ENCODE measurements at regions not wholly inside any gene's neighbourhood (a gene's known extent, or its start where the extent isn't known, plus 50 kb on each side); places are given as distances from the start of the nearest gene placed in this dataset.
A peak's percentile ranks its signal among the peaks of the same experiment; 100 is the strongest.

GRCh38 chrX:113747274-113747973 lies 836.5 kb upstream of the HTR2C start:
- DNase-seq (ENCODE audit: low read depth), result no peak
- no peak overlapping the region for H3K4me3 ChIP-seq (ENCODE audit: low read depth, low read length)
- TF ChIP-seq CTCF (IDR thresholded peaks at IDR 0.05; ENCODE audit: insufficient read depth, low read depth, low read length, missing control alignments), result no peak

GRCh38 chrX:113743069-113743468 lies 840.8 kb upstream of the HTR2C start:
- H3K4me3 ChIP-seq (ENCODE audit: low read depth, low read length), result no peak overlapping the region
- peak; percentile 37 for DNase-seq (ENCODE audit: low read depth)
- no peak for TF ChIP-seq CTCF (IDR thresholded peaks at IDR 0.05; ENCODE audit: insufficient read depth, low read depth, low read length, missing control alignments)

- DNase-seq (ENCODE audit: low read depth), result peak; percentile 17
- no peak overlapping the region for H3K4me3 ChIP-seq (ENCODE audit: low read depth, low read length)
- TF ChIP-seq CTCF (IDR thresholded peaks at IDR 0.05; ENCODE audit: insufficient read depth, low read depth, low read length, missing control alignments), result no peak
Measured at GRCh38 chrX:113741744-113742143, 842.1 kb upstream of the HTR2C start.

- no peak for TF ChIP-seq CTCF (IDR thresholded peaks at IDR 0.05; ENCODE audit: insufficient read depth, low read depth, low read length, missing control alignments)
- H3K4me3 ChIP-seq (ENCODE audit: low read depth, low read length), result no peak overlapping the region
- DNase-seq (ENCODE audit: low read depth), result no peak
Measured at GRCh38 chrX:113728937-113729336, 854.9 kb upstream of the HTR2C start.

- TF ChIP-seq CTCF (IDR thresholded peaks at IDR 0.05; ENCODE audit: insufficient read depth, low read depth, low read length, missing control alignments), result no peak
- no peak overlapping the region for H3K4me3 ChIP-seq (ENCODE audit: low read depth, low read length)
- no peak for DNase-seq (ENCODE audit: low read depth)
Measured at GRCh38 chrX:113726898-113727297, 857.0 kb upstream of the HTR2C start.

GRCh38 chrX:113726466-113726865 lies 857.4 kb upstream of the HTR2C start:
- no peak for DNase-seq (ENCODE audit: low read depth)
- no peak overlapping the region for H3K4me3 ChIP-seq (ENCODE audit: low read depth, low read length)
- TF ChIP-seq CTCF (IDR thresholded peaks at IDR 0.05; ENCODE audit: insufficient read depth, low read depth, low read length, missing control alignments), result no peak

GRCh38 chrX:113726009-113726408 lies 857.9 kb upstream of the HTR2C start:
- no peak for DNase-seq (ENCODE audit: low read depth)
- no peak overlapping the region for H3K4me3 ChIP-seq (ENCODE audit: low read depth, low read length)
- TF ChIP-seq CTCF (IDR thresholded peaks at IDR 0.05; ENCODE audit: insufficient read depth, low read depth, low read length, missing control alignments), result no peak
